CD14-positive monocyte (primary cell): ENCODE measurements at regions not wholly inside any gene's neighbourhood (a gene's known extent, or its start where the extent isn't known, plus 50 kb on each side); places are given as distances from the start of the nearest gene placed in this dataset.

Experiments
- DNase-seq, 3 donors: peaks; one replicate each; pipeline ENCODE4 v3.0.0-alpha.2; 2011 to 2022
- H2AFZ ChIP-seq: 2 replicates; pipeline ENCODE4 v1.6.0; 2012; ENCODE audit warnings: mild to moderate bottlenecking, low read depth, low read length, inconsistent platforms; ENCODE audit not compliant: insufficient read depth, poor library complexity, severe bottlenecking
- H3K27ac ChIP-seq, 2 donors: 1 replicate in 1 of 2; 2 replicates in 1 of 2; pipeline ENCODE4 v1.5.1; 2012 to 2013; ENCODE audit warnings: low read length in 2 of 2, control low read depth in 1 of 2, inconsistent platforms in 1 of 2, low read depth in 1 of 2, mild to moderate bottlenecking in 1 of 2
- H3K27me3 ChIP-seq, 2 donors: one replicate each; pipeline versions ENCODE4 v1.6.0 to v1.6.1; 2011 to 2013; ENCODE audit warnings: low read length in 2 of 2; ENCODE audit not compliant: control insufficient read depth in 2 of 2, insufficient read depth in 2 of 2
- H3K36me3 ChIP-seq, 2 donors: replicated peaks in 1 of 2; 1 replicate in 1 of 2; 2 replicates in 1 of 2; pipeline versions ENCODE4 v1.5.1 to v1.6.1; 2012 to 2013; ENCODE audit warnings: low read length in 2 of 2, control low read depth in 1 of 2, inconsistent platforms in 1 of 2, mild to moderate bottlenecking in 1 of 2; ENCODE audit not compliant: insufficient read depth in 2 of 2, control insufficient read depth in 1 of 2
- H3K4me1 ChIP-seq, 2 donors: 1 replicate in 1 of 2; 2 replicates in 1 of 2; pipeline versions ENCODE4 v1.5.1 to v1.6.1; 2012 to 2013; ENCODE audit warnings: low read length in 2 of 2, control low read depth in 1 of 2, inconsistent platforms in 1 of 2, mild to moderate bottlenecking in 1 of 2, moderate library complexity in 1 of 2; ENCODE audit not compliant: insufficient read depth in 2 of 2, control insufficient read depth in 1 of 2
- H3K4me2 ChIP-seq: replicated peaks from 2 replicates; pipeline ENCODE3; 2012; ENCODE audit warnings: low read length, moderate library complexity, mild to moderate bottlenecking; ENCODE audit not compliant: poor library complexity, severe bottlenecking; ENCODE audit errors: extremely low read depth
- H3K4me3 ChIP-seq, 3 experiments: fragments of 200-600 bp in 1 of 3; sonication (generic) in 1 of 3; replicated peaks in 1 of 3; 1 replicate in 2 of 3; 2 replicates in 1 of 3; pipeline ENCODE4 v1.5.1; 2011 to 2013; ENCODE audit warnings: low read length in 3 of 3, mild to moderate bottlenecking in 3 of 3, control low read depth in 2 of 3, low read depth in 2 of 3, inconsistent platforms in 1 of 3, moderate library complexity in 1 of 3
- H3K79me2 ChIP-seq: 2 replicates; pipeline ENCODE4 v1.6.0; 2012; ENCODE audit warnings: mild to moderate bottlenecking, control low read depth, inconsistent platforms, low read length, moderate library complexity; ENCODE audit not compliant: insufficient read depth
- H3K9ac ChIP-seq: 2 replicates; pipeline ENCODE4 v1.6.0; 2017; ENCODE audit warnings: low read length, mild to moderate bottlenecking; ENCODE audit not compliant: insufficient read depth, poor library complexity, severe bottlenecking
- H3K9me3 ChIP-seq, 2 donors: replicated peaks in 1 of 2; 1 replicate in 1 of 2; 2 replicates in 1 of 2; pipeline versions ENCODE4 v1.5.1 to v1.6.1; 2012 to 2013; ENCODE audit warnings: low read length in 2 of 2, control low read depth in 1 of 2; ENCODE audit not compliant: control insufficient read depth in 1 of 2, insufficient read depth in 1 of 2
- H4K20me1 ChIP-seq: 2 replicates; pipeline ENCODE4 v1.6.0; 2012; ENCODE audit warnings: mild to moderate bottlenecking, low read length, control low read depth, moderate library complexity; ENCODE audit not compliant: insufficient read depth
- H3K27ac Mint-ChIP-seq, 7 donors: one replicate each; pipeline ENCODE4 v1.8.0; 2020; ENCODE audit warnings: mild to moderate bottlenecking in 7 of 7, mixed read lengths in 7 of 7, moderate library complexity in 6 of 7, inconsistent platforms in 2 of 7
- H3K27me3 Mint-ChIP-seq, 3 donors: one replicate each; pipeline ENCODE4 v1.8.0; 2021 to 2022; ENCODE audit warnings: low read depth in 3 of 3, mild to moderate bottlenecking in 3 of 3, mixed read lengths in 3 of 3, moderate library complexity in 3 of 3, inconsistent platforms in 1 of 3
- H3K36me3 Mint-ChIP-seq, 2 donors: one replicate each; pipeline ENCODE4 v1.8.0; 2020; ENCODE audit warnings: mixed read lengths in 2 of 2, inconsistent platforms in 1 of 2, mild to moderate bottlenecking in 1 of 2
- H3K4me1 Mint-ChIP-seq: one replicate; pipeline ENCODE4 v1.8.0; 2020; ENCODE audit warnings: mild to moderate bottlenecking, mixed read lengths
- H3K4me3 Mint-ChIP-seq, 2 donors: one replicate each; pipeline ENCODE4 v1.8.0; 2020; ENCODE audit warnings: mild to moderate bottlenecking in 2 of 2, mixed read lengths in 2 of 2, moderate library complexity in 1 of 2
- H3K9me3 Mint-ChIP-seq, 7 donors: one replicate each; pipeline ENCODE4 v1.8.0; 2020 to 2022; ENCODE audit warnings: mixed read lengths in 7 of 7, mild to moderate bottlenecking in 6 of 7, moderate library complexity in 6 of 7, inconsistent platforms in 2 of 7
- CTCF ChIP-seq: fragments of 200-600 bp; IDR thresholded peaks from one replicate; pipeline ENCODE4 v1.8.0; 2022; ENCODE audit warnings: antibody characterized with exemption, mild to moderate bottlenecking
- WGBS: methylation state at CpG from one replicate; pipeline ENCODE4 v1.1.5; 2013; ENCODE audit warnings: missing lambda C conversion rate; ENCODE audit not compliant: insufficient coverage; 5-methylcytosine and 5-hydroxymethylcytosine counted together
- intact Hi-C, 2 donors: fragments of 100-400 bp; cut with micrococcal nuclease; formaldehyde crosslinking; loops; one replicate each; pipeline versions ENCODE4 v1.15.0 to v1.15.1; 2023

- no peak for TF ChIP-seq CTCF
- WGBS, result 90% methylated on average over 2 of the region's 4 CpGs
- H2AFZ ChIP-seq, result no peak overlapping the region
- Mint-ChIP-seq H3K27me3 (peaks cover 0 to 4% (median 0%) of the 10 kb centered on the region in 3 donors), H3K36me3 (no peaks in the 10 kb centered on the region), H3K4me3 (no peak overlapping the region), H3K27ac (no peak overlapping the region), H3K4me1 (no peaks in the 10 kb centered on the region), H3K9me3 (peaks cover 1 to 13% (median 2%) of the 10 kb centered on the region in 7 donors)
- H3K79me2 ChIP-seq, result no peaks in the 10 kb centered on the region
- intact Hi-C loops, result no loop called here
- H3K27ac ChIP-seq, result no peak overlapping the region
- H3K36me3 ChIP-seq, result no peaks in the 10 kb centered on the region
- H3K9ac ChIP-seq, result no peak overlapping the region
- no peaks in the 10 kb centered on the region for H3K27me3 ChIP-seq
- no peaks in the 10 kb centered on the region for H3K4me1 ChIP-seq
- no peak for DNase-seq
- no peak overlapping the region for H3K4me3 ChIP-seq
- H4K20me1 ChIP-seq, result no peaks in the 10 kb centered on the region
- H3K4me2 ChIP-seq, result no peak overlapping the region
- peaks cover 0 to 7% of the 10 kb centered on the region in 2 donors for H3K9me3 ChIP-seq
Measured at GRCh38 chr5:2651116-2651515, 100.4 kb downstream of the IRX2 start.

GRCh38 chr5:2642684-2643345, 108.7 kb downstream of the IRX2 start:
- no peaks in the 10 kb centered on the region for H4K20me1 ChIP-seq
- peaks cover 0 to 2% (median 0%) of the 10 kb centered on the region in 3 donors for H3K27me3 Mint-ChIP-seq
- H3K36me3 Mint-ChIP-seq, result no peaks in the 10 kb centered on the region
- no peak overlapping the region for H3K9ac ChIP-seq
- H3K79me2 ChIP-seq, result no peaks in the 10 kb centered on the region
- no peak overlapping the region for H3K4me2 ChIP-seq
- H3K4me3 ChIP-seq, result no peak overlapping the region
- H3K27ac Mint-ChIP-seq, result no peak overlapping the region
- no peak overlapping the region for H3K27ac ChIP-seq
- H3K4me1 ChIP-seq, result no peaks in the 10 kb centered on the region
- peaks cover 0 to 14% of the 10 kb centered on the region in 2 donors for H3K9me3 ChIP-seq
- no peak overlapping the region for H3K4me3 Mint-ChIP-seq
- WGBS, result 65% methylated on average over 20 of the region's 27 CpGs
- no peaks in the 10 kb centered on the region for H3K4me1 Mint-ChIP-seq
- H2AFZ ChIP-seq, result no peak overlapping the region
- TF ChIP-seq CTCF, result no peak
- H3K36me3 ChIP-seq, result no peaks in the 10 kb centered on the region
- no peak for DNase-seq
- intact Hi-C loops, result no loop called here
- peaks cover 0 to 17% (median 7%) of the 10 kb centered on the region in 7 donors for H3K9me3 Mint-ChIP-seq
- no peaks in the 10 kb centered on the region for H3K27me3 ChIP-seq
